ENCODE measurements at regions not wholly inside any gene's neighbourhood (a gene's known extent, or its start where the extent isn't known, plus 50 kb on each side); places are given as distances from the start of the nearest gene placed in this dataset.
A peak's percentile ranks its signal among the peaks of the same experiment; 100 is the strongest.

- Histone ChIP-seq H3K27ac (peak overlapping the region in 1 of 3 donors; percentile 45), H3K9me3 (no peaks in the 10 kb centered on the region), H3K27me3 (no peaks in the 10 kb centered on the region), H3K4me1 (peaks cover 0 to 6% (median 0%) of the 10 kb centered on the region in 4 donors), H3K4me3 (no peak overlapping the region), H3K36me3 (no peaks in the 10 kb centered on the region)
- 33% methylated on average over 1 of the region's 1 CpG for WGBS (ENCODE audit: insufficient coverage, low coverage, low lambda C conversion rate, missing lambda C conversion rate)
- intact Hi-C loops (cut with DNase I), result no loop called here
- DNase-seq (no peak), ATAC-seq (peak in 2 of 4 donors; percentile 15 to 55)
- TF ChIP-seq POLR2A (IDR thresholded peaks at IDR 0.05) (no peak), CTCF (IDR thresholded peaks at IDR 0.05) (no peak)
These were observed 63.4 kb upstream of the MED4 start for GRCh38 chr13:48158290-48158689.

GRCh38 chr13:48156466-48156865 lies 61.6 kb upstream of the MED4 start:
- Histone ChIP-seq H3K36me3 (no peaks in the 10 kb centered on the region), H3K4me3 (no peak overlapping the region), H3K4me1 (peaks cover 0 to 6% (median 0%) of the 10 kb centered on the region in 4 donors), H3K27ac (peak overlapping the region in 2 of 3 donors; percentile 24 to 30), H3K27me3 (no peaks in the 10 kb centered on the region), H3K9me3 (no peaks in the 10 kb centered on the region)
- intact Hi-C loops (cut with DNase I), result no loop called here
- TF ChIP-seq POLR2A (IDR thresholded peaks at IDR 0.05) (no peak), CTCF (IDR thresholded peaks at IDR 0.05) (no peak)
- DNase-seq (no peak), ATAC-seq (peak in 3 of 4 donors; percentile 38 to 42 (median 42))
- WGBS (ENCODE audit: insufficient coverage, low coverage, low lambda C conversion rate, missing lambda C conversion rate), result 81% methylated on average over 5 of the region's 6 CpGs

GRCh38 chr13:48155848-48156247 lies 60.9 kb upstream of the MED4 start:
- intact Hi-C loops (cut with DNase I), result no loop called here
- TF ChIP-seq CTCF (IDR thresholded peaks at IDR 0.05) (no peak), POLR2A (IDR thresholded peaks at IDR 0.05) (no peak)
- Histone ChIP-seq H3K4me3 (no peak overlapping the region), H3K9me3 (no peaks in the 10 kb centered on the region), H3K27ac (peak overlapping the region in 1 of 3 donors; percentile 42), H3K36me3 (no peaks in the 10 kb centered on the region), H3K27me3 (no peaks in the 10 kb centered on the region), H3K4me1 (peaks cover 0 to 6% (median 0%) of the 10 kb centered on the region in 4 donors)
- no peak for DNase-seq
- ATAC-seq, result peak; percentile 52 to 75 (median 68)
- 37% methylated on average over 2 of the region's 2 CpGs for WGBS (ENCODE audit: insufficient coverage, low coverage, low lambda C conversion rate, missing lambda C conversion rate)

GRCh38 chr13:48154671-48155070 lies 59.8 kb upstream of the MED4 start:
- ATAC-seq, result no peak
- Histone ChIP-seq H3K9me3 (no peaks in the 10 kb centered on the region), H3K27me3 (no peaks in the 10 kb centered on the region), H3K27ac (no peak overlapping the region), H3K36me3 (no peaks in the 10 kb centered on the region), H3K4me1 (peaks cover 0 to 6% (median 0%) of the 10 kb centered on the region in 4 donors), H3K4me3 (no peak overlapping the region)
- intact Hi-C loops (cut with DNase I), result no loop called here
- 88% methylated on average over 3 of the region's 6 CpGs for WGBS (ENCODE audit: insufficient coverage, low coverage, low lambda C conversion rate, missing lambda C conversion rate)
- DNase-seq, result no peak
- no peak for TF ChIP-seq CTCF (IDR thresholded peaks at IDR 0.05)
- no peak for TF ChIP-seq POLR2A (IDR thresholded peaks at IDR 0.05)

GRCh38 chr13:48153186-48153585 lies 58.3 kb upstream of the MED4 start:
- no peak for DNase-seq
- intact Hi-C loops (cut with DNase I), result no loop called here
- Histone ChIP-seq H3K27me3 (no peaks in the 10 kb centered on the region), H3K4me1 (peaks cover 0 to 4% (median 0%) of the 10 kb centered on the region in 4 donors), H3K36me3 (no peaks in the 10 kb centered on the region), H3K9me3 (no peaks in the 10 kb centered on the region), H3K27ac (no peak overlapping the region), H3K4me3 (no peak overlapping the region)
- no peak for TF ChIP-seq POLR2A (IDR thresholded peaks at IDR 0.05)
- TF ChIP-seq CTCF (IDR thresholded peaks at IDR 0.05), result no peak
- no peak for ATAC-seq
- WGBS (ENCODE audit: insufficient coverage, low coverage, low lambda C conversion rate, missing lambda C conversion rate), result 63% methylated on average over 3 of the region's 3 CpGs
